Chondrocyte (in vitro differentiated cells): ENCODE measurements at regions not wholly inside any gene's neighbourhood (a gene's known extent, or its start where the extent isn't known, plus 50 kb on each side); places are given as distances from the start of the nearest gene placed in this dataset.

Experiments
- DNase-seq: peaks from one replicate; pipeline ENCODE4 v3.0.0; 2021; ENCODE audit warnings: mixed read lengths, low spot score
- H3K27ac Mint-ChIP-seq: one replicate; pipeline ENCODE4 v1.8.0; 2021; ENCODE audit warnings: mild to moderate bottlenecking, moderate library complexity, mixed read lengths; ENCODE audit not compliant: unreplicated experiment
- H3K27me3 Mint-ChIP-seq: 2 replicates; pipeline ENCODE4 v1.8.0; 2021; ENCODE audit warnings: low read depth, mixed read lengths
- H3K36me3 Mint-ChIP-seq: 2 replicates; pipeline ENCODE4 v1.8.0; 2021; ENCODE audit warnings: low read depth, mixed read lengths
- H3K4me1 Mint-ChIP-seq: 2 replicates; pipeline ENCODE4 v1.8.0; 2021; ENCODE audit warnings: low read depth, mild to moderate bottlenecking, mixed read lengths
- H3K4me3 Mint-ChIP-seq: one replicate; pipeline ENCODE4 v1.8.0; 2021; ENCODE audit warnings: mild to moderate bottlenecking, moderate library complexity, mixed read lengths; ENCODE audit not compliant: unreplicated experiment
- H3K9me3 Mint-ChIP-seq: 2 replicates; pipeline ENCODE4 v1.8.0; 2021; ENCODE audit warnings: low read depth, mixed read lengths
- CTCF ChIP-seq: fragments of 200-600 bp; sonication (generic); IDR thresholded peaks from 2 replicates; pipeline ENCODE4 v1.5.0; 2021; ENCODE audit warnings: antibody characterized with exemption, mild to moderate bottlenecking, moderate library complexity

- Mint-ChIP-seq H3K4me3 (no peak overlapping the region), H3K36me3 (peaks cover 9% of the 10 kb centered on the region), H3K27ac (no peak overlapping the region), H3K4me1 (no peaks in the 10 kb centered on the region), H3K27me3 (peaks cover 2% of the 10 kb centered on the region), H3K9me3 (peaks cover 32% of the 10 kb centered on the region)
- TF ChIP-seq CTCF = no peak
- DNase-seq = no peak
These were observed 288.4 kb upstream of the SLC30A5 start for GRCh38 chr5:68805444-68805843.

GRCh38 chr5:68817632-68818031, 276.2 kb upstream of the SLC30A5 start:
- Mint-ChIP-seq H3K4me3 (no peak overlapping the region), H3K9me3 (peaks cover 11% of the 10 kb centered on the region), H3K4me1 (peaks cover 2% of the 10 kb centered on the region), H3K36me3 (no peaks in the 10 kb centered on the region), H3K27ac (no peak overlapping the region), H3K27me3 (no peaks in the 10 kb centered on the region)
- no peak for TF ChIP-seq CTCF
- DNase-seq = no peak

- no peaks in the 10 kb centered on the region for H3K36me3 Mint-ChIP-seq
- no peak overlapping the region for H3K27ac Mint-ChIP-seq
- no peak overlapping the region for H3K4me3 Mint-ChIP-seq
- no peaks in the 10 kb centered on the region for H3K27me3 Mint-ChIP-seq
- H3K4me1 Mint-ChIP-seq = peaks cover 8% of the 10 kb centered on the region
- H3K9me3 Mint-ChIP-seq = peaks cover 11% of the 10 kb centered on the region
- no peak for DNase-seq
- TF ChIP-seq CTCF = no peak
These were observed 275.6 kb upstream of the SLC30A5 start for GRCh38 chr5:68818057-68818695.

- no peaks in the 10 kb centered on the region for H3K27me3 Mint-ChIP-seq
- no peaks in the 10 kb centered on the region for H3K36me3 Mint-ChIP-seq
- peaks cover 6% of the 10 kb centered on the region for H3K9me3 Mint-ChIP-seq
- H3K4me3 Mint-ChIP-seq = no peak overlapping the region
- no peak for DNase-seq
- peaks cover 9% of the 10 kb centered on the region for H3K4me1 Mint-ChIP-seq
- TF ChIP-seq CTCF = no peak
- H3K27ac Mint-ChIP-seq = no peak overlapping the region
These were observed 274.9 kb upstream of the SLC30A5 start for GRCh38 chr5:68818870-68819269.

- H3K27ac Mint-ChIP-seq = no peak overlapping the region
- H3K36me3 Mint-ChIP-seq = no peaks in the 10 kb centered on the region
- no peaks in the 10 kb centered on the region for H3K9me3 Mint-ChIP-seq
- DNase-seq = no peak
- no peak for TF ChIP-seq CTCF
- peaks cover 9% of the 10 kb centered on the region for H3K4me1 Mint-ChIP-seq
- H3K4me3 Mint-ChIP-seq = no peak overlapping the region
- no peaks in the 10 kb centered on the region for H3K27me3 Mint-ChIP-seq
These were observed 272.8 kb upstream of the SLC30A5 start for GRCh38 chr5:68821056-68821455.
